M059J (cell line): ENCODE measurements at regions not wholly inside any gene's neighbourhood (a gene's known extent, or its start where the extent isn't known, plus 50 kb on each side); places are given as distances from the start of the nearest gene placed in this dataset.
"Not testable (repeated sequence)": the region's sequence is repeated elsewhere in the genome, so short reads cannot be mapped to it uniquely, and the experiment has no call there.

Source experiments
- DNase-seq: peaks from one replicate; pipeline ENCODE4 v3.0.0-alpha.2; 2012; ENCODE audit warnings: low read depth

DNA sequence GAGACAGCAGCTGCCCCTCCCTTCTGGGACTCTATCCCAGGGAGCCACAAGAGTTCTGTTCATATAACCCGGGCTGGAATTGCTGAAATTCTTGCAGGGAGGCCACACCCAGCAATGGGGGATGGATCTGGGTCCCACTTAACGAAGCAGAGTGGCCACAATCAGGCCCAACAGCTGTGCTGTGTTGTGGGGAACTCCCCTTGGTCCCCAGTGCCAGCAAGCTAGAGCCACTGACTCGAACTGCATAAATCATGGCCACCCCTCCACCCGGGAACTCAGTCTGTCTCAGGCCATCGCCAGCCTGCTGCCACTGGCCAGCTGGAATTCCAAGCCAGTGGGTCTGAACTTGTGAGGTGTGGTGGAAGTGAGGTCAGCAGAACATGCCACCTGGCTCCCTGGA is 111.1 kb downstream of the KLF8 start:
- no peak for DNase-seq

DNA sequence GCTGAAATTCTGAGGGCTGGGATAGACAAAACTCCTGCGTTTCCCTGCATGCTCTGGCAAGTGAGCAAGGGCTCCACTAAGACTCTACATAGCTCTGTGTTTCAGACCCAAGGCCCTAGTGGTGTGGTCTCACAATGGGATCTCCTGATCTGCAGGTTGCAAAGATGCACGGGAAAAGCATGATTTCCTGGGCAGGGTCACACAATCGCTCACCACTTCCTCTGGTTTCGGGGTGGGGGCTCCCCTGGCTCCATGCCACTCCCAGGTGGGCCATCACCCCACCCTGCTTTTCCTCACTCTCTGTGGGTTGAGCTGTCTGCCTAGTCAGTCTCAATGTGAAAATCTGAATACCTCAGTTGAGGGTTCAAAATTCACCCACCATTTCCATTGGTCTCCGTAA is 111.5 kb downstream of the KLF8 start:
- DNase-seq = no peak

DNA sequence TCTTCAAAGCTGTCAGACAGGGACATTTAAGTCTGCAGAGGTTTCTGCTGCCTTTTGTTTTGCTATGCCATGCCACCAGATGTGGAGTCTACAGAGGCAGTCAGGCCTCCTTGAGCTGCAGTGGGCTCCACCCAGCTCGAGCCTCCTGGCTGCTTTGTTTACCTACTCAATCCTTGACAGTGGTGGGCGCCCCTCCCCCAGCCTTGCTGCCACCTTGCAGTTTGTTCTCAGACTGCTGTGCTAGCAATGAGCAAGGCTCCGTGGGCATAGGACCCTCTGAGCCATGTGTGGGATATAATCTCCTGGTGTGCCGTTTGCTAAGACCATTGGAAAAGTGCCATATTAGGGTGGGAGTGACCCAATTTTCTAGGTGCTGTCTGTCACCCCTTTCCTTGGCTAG is 126.0 kb downstream of the KLF8 start:
- not testable (repeated sequence) for DNase-seq

DNA sequence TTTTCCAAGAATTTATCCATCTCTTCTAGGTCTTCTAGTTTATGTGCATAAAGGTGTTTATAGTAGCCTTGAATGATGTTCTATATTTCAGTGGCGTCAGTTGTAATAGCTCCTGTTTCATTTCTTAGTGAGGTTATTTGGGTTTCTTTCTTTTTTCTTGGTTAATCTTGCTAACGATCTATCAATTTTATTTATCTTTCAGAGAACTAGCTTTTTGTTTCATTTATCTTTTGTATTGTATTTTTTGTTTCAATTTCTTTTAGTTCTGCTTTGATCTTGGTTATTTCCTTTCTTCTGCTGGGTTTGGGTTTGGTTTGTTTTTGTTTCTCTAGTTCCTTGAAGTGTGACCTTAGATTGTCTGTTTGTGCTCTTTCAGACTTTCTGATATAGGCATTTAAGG is 133.0 kb downstream of the KLF8 start:
- not testable (repeated sequence) for DNase-seq

DNA sequence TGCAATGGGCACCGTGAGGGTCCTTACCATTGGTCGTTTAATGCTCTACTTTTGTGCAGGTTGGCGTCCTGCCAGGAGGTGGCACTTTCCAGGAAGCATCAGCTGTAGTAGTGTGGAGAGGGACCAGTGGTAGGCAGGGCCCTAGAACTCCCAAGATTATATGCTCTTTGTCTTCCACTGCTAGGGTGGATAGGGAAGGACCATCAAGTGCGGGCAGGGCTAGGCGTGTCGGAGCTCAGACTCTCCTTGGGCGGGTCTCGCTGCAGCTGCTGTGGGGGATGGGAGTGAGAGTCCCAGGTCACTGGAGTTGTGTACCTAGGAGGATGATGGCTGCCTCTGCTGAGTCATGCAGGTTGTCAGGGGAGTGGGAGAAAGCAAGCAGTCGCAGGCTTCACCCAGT is 134.7 kb downstream of the KLF8 start:
- DNase-seq = no peak

DNA sequence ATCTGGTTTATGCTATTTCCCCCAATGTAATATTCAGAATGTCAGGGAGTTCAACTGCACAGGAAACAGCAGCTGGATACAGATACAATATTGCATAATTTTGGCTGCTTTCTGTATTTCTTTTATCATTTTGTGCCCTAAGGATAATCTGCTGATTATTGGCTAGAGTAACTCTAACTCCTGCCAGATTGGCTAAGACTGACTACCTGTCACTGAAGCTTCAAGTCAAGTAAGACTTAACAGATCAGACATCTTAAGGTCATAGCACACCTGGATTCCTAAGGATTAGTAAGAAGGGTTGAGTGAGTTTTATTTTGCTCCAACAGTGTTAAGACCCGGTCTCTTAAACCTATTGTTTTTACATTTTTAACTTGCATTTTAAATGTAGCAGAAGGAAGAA is 136.8 kb downstream of the KLF8 start:
- DNase-seq = no peak

DNA sequence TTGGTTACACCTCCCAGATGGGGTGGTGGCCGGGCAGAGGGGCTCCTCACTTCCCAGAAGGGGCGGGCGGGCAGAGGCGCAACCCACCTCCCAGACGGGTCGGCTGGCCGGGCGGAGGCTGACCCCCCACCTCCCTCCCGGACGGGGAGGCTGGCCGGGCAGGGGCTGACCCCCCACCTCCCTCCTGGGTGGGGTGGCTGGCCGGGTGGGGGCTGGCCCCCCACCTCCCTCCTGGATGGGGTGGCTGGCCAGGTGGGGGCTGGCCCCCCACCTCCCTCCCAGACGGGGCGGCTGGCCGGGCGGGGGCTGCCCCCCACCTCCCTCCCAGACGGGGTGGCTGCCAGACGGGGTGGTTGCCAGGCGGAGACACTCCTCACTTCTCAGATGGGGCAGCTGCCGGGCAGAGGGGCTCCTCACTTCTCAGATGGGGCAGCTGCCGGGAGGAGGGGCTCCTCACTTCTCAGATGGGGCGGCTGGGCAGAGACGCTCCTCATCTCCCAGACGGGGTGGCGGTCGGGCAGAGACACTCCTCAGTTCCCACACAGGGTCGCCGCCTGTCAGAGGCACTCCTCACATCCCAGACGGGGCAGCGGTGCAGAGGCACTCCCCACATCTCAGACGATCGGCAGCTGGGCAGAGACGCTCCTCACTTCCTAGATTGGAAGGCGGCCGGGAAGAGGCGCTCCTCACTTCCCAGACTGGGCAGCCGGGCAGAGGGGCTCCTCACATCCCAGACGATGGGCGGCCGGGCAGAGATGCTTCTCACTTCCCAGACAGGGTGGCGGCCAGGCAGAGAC is 148.0 kb downstream of the KLF8 start:
- not testable (repeated sequence) for DNase-seq

DNA sequence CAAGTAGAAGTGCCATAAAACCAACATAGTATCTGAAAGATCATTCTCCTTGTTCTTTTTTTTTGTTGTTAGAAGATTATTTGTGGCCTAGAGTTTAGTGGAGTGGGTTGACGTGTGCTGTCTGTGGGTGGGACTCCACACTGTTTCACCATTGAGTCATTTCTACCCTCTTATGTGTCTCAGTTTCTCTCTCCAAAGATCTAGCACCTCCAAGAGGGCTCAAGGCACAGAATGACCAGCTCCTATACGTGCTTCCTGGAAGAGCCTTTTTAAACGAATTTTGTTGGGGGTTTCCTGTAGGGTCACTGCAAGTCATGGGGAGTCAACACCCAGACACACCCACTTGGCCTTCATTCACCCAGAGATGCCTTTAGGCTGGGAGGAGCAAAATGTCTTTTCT is 150.1 kb downstream of the KLF8 start:
- no peak for DNase-seq

DNA sequence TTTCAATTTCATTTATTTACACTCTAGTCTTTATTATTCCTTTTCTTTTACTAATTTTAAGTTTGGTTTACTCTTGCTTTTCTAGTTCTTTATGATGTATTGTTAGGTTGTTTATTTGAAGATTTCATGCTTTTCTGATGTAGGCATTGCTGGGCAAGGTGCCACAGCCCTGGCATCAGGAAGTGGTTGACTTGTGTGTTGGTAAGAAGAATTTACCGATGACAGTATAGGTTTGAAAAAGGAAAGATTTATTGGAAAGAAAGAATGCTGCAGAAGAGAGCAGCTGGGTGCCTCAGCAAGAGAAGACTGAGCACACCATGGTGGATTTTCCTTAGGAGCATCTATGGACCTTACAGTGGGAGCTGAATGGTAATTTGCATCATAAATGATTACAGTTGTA is 153.2 kb downstream of the KLF8 start:
- peak; percentile 2 for DNase-seq

DNA sequence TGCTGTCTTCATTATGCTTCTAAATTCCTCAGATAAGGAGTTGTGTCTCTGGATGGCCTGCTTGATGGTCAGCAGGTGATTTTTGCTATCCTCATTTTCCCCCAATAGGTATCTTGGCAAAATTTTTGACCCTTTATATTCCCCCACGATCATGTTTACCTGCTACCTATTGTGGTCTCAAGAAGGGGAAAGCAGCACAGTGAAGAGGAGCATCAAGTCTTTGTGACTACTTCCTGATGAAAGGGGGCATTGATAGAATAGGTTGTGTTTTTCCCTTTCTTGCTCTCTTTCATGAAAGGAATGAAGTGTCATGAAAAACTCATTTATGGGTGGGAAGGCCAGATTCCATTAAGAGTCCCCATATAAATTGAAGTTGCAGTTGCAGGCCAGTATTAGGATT is 153.8 kb downstream of the KLF8 start:
- DNase-seq = no peak

DNA sequence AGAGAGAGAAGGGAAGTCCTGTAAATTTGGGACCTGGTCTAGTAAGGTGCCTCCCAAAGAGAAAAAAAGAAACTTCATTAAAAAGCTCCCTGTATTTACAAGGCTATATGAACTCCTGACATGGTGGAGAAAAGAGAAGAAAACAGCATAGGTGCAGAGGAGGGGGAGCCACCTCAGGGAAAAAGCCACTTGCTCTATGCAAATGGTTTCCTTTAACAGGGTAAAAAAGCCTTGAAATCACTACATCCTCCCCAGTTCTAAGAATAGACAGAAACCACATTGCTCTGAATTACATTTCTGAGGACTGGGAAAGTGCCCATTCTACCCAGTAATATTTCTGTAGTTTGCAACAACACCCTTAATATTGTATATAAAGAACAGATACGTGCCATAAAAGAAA is 165.5 kb downstream of the KLF8 start:
- no peak for DNase-seq

DNA sequence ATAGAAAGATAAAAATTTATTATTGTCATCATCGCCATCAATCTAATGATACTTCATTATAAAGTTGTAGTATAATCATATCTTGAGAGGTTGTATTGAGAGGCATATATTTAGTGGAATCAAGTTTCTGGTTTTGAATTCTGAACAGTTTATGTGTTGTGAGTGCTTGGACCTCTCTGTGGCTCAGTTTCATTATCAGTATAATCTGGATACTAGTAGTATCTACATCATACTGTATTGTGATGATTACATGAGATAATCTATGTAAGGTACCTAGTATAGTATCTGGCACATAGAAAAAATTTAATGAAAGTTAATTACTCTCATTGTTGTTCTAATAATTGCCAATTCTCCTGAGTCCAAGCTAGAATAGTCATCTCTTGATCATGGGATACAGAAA is 161.2 kb upstream of the UBQLN2 start:
- DNase-seq = no peak

DNA sequence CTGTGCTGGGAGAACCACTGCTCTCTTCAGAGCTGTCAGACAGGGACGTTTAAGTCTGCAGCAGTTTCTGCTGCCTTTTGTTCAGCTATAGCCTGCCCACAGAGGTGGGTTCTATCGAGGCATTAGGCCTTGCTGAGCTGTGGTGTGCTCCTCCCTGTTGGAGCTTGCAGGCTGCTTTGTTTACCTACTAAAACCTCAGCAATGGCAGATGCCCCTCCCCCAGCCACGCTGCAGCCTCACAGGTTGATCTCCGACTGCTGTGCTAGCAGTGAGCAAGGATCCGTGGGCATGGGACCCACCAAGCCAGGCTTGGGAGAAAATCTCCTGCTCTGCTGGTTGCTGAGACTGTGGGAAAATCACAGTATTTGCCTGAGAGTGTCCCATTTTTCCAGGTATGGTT is 133.8 kb upstream of the UBQLN2 start:
- no peak for DNase-seq

DNA sequence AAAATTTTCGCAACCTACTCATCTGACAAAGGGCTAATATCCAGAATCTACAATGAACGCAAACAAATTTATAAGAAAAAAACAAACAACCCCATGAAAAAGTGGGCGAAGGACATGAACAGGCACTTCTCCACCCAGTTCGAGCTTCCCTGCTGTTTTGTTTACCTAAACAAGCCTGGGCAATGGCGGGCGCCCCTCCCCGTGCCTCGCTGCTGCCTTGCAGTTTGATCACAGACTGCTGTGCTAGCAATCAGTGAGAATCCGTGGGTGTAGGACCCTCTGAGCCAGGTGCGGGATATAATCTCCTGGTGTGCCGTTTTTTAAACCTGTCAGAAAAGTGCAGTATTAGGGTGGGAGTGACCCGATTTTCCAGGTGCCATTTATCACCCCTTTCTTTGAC is 111.4 kb upstream of the UBQLN2 start:
- not testable (repeated sequence) for DNase-seq

DNA sequence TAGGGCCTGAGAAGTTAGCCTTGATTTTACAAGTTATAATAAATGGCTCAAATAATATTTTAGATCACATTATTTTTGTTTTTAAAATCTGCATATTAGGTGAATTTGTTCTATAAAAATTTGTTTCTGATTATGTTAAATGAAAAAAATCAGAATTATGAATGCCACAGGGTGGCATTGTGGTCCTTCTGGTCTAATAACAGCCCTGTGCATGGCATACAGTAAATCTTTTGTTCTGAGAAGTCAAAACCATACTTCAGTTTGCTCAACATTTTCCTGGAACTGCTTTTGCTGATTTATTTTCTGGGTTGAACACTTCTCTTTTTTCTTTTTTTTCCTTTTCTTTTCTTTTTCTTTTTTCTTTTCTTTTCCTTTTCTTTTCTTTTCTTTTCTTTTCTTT is 101.0 kb upstream of the UBQLN2 start:
- no peak for DNase-seq

DNA sequence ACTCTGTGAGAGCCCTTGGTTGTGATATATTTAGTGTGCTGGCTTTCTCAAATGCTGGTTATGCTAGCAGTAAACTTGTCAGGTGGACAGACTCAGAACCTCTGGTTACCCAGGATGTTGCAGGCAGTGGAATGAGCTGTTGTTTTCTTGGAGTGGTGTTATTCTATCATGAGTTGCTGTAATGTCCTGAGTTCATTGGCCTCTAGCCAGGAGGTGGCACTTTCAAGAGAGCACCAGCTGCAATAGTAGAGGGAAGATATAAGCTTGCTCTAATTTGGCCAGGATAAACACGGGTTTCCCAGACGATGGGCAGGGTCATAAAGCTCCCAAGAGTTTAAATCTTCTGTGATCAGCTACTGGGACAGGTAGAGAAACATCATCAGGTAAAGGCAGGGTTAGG is 95.0 kb upstream of the UBQLN2 start:
- no peak for DNase-seq

DNA sequence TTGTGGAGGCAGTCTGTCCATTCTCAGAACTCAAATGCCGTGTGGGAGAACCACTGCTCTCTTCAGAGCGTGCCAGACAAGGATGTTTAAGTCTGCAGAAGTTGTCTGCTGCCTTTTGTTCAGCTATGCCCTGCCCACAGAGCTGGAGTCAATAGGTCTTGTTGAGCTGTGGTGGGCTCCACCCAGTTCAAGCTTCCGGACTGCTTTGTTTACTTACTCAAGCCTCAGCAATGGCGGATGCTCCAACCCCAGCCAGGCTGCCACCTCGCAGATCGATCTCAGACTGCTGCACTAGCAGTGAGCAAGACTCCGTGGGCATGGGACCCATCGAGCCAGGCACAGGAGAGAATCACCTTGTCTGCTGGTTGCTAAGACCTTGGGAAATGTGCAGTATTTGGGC is 68.5 kb upstream of the UBQLN2 start:
- DNase-seq = not testable (repeated sequence)

DNA sequence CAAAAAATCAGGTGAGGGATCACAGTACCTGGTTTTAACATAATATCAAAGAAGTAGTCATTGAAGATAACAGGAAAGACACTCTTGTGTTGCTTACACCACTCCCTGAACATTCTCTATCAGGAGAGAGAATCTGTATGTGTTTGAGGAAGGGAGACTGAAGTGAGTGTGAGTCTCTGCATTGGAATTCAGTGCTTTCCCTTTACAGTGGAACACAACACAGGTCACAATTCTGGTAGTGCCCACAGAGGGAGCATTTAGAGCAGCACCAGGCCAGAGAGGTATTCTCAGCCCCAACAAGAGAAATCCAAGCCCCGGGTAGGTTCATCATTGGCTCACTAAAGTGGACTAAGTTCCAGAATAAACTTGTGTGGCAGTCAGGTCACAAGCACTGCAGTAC is 64.7 kb upstream of the UBQLN2 start:
- no peak for DNase-seq

DNA sequence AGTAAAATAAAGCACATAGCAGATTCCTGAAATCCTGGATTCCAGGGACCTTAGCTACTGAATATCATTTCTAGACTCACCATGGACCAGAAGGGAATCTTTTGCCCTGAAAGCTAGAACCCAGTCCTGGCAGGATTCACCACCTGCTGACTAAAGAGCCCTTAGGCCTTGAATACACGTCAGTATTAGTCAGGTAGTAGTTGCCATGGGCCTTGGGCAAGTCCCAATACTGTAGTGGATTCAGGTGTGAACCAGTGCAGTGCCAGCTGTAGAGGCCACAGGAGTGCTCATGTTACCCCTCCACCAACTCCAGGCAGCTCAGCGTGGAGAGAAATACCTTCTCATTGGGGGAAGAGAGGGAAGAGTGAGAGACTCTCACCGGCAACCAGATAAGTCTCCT is 64.1 kb upstream of the UBQLN2 start:
- DNase-seq = peak; percentile 33

DNA sequence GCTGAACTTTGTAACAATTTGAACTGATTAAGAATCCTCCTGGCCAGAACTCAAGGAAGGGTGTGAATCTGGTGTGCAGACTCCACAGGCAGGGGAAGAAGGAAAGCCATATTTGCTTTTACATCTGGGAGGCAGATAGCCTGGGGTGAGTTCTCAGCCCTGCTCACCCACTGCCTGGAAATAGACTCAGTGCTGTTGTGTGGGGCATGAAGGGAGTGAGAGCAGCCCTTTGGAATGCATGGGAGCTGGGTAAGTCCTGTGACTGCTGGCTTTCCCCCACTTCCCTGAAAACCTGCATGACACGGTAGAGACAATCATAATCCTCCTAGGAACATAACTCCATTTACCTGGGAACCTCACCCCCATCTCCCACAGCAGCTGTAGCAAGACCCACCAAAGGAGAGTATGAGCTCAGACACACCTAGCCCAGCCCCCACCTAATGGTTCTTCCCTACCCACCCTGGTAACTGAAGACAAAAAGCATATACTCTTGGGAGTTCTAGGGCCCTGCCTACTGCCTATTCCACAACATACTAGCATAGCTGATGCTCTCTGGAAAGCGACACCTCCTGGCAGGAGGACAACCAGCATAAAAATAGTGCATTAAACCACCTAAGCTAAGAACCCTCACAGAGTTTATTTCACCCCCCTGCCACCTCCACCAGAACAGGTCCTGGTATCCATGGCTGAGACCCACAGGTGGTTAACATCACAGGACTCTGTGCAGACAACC is 59.3 kb upstream of the UBQLN2 start:
- peak; percentile 43 for DNase-seq

DNA sequence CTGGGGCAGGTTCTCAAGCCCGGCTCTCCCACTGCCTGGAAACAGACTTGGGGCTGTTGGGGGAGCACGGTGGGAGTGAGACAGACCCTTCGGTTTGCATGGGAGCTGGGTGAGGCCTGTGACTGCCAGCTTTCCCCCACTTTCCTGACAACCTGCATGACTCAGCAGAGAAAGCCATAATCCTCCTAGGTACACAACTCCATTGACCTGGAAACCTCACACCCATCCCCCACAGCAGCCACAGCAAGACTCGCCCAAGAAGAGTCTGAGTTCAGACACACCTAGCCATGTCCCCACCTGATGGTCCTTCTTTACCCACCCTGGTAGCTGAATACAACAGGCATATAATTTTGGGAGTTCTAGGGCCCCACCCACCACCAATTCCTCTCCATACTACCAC is 57.6 kb upstream of the UBQLN2 start:
- DNase-seq = peak; percentile 6
